GM21381 (cell line): ENCODE measurements at regions not wholly inside any gene's neighbourhood (a gene's known extent, or its start where the extent isn't known, plus 50 kb on each side); places are given as distances from the start of the nearest gene placed in this dataset.
"Not testable (repeated sequence)": the region's sequence is repeated elsewhere in the genome, so short reads cannot be mapped to it uniquely, and the experiment has no call there.

Experiments used
- ATAC-seq: cut with Tn5 transposase; IDR thresholded peaks from one replicate; pipeline ENCODE4 v1.9.1; 2021; ENCODE audit warnings: mild to moderate bottlenecking, moderate library complexity; ENCODE audit not compliant: unreplicated experiment

GRCh38 chr2:139737659-139738058 is 957.5 kb upstream of the NXPH2 start:
- ATAC-seq = no peak

- ATAC-seq = no peak
Measured at GRCh38 chr2:139730197-139730596, 950.0 kb upstream of the NXPH2 start.

DNA sequence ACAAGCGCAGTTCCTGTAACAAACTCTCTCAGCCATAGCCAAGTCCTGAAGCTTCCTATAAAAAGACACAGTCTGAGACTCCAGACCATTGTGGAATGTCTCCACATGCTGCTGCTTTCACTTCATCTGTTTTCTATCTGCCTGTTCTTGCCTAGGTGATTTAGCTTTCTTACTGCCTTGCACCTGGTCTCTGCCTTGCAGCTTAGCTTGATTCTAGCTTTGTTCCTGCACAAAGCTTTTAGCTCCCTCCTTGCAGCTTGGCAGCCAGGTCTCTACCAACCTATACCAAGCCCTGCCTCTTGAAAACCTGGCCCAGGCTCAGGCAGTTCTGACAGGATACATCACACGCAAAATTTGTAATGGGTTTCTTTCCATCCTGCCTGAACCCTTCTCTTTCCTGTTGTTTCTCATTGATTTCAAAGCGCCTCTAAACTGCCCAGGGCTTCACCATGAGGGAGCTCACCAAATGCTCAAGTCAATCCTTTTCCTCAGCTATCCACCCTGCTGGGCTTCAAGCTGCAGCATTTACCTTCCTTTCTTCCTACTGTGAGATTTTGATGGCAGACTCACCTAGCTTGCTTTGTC is 941.3 kb upstream of the NXPH2 start:
- ATAC-seq = no peak

GRCh38 chr2:139720056-139720455 is 939.9 kb upstream of the NXPH2 start:
- no peak for ATAC-seq

DNA sequence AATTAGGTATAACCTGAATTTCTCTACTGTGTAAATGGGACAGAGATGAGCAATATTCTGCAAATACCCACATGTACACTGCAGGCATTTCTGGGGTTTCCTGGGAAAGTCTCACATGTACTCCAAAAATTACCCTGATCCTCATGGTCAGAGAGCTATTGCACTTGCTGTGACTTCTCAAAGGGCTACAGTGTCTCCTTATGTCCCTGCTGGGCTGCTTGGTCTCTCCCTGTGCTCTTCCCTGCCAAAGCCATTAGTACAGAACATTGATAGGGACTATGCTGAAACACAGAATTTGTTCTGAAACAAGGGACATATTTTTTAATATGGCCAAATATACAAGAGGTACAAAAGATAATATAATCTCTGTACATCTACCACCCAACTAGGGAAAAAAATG is 924.4 kb upstream of the NXPH2 start:
- ATAC-seq = no peak

DNA sequence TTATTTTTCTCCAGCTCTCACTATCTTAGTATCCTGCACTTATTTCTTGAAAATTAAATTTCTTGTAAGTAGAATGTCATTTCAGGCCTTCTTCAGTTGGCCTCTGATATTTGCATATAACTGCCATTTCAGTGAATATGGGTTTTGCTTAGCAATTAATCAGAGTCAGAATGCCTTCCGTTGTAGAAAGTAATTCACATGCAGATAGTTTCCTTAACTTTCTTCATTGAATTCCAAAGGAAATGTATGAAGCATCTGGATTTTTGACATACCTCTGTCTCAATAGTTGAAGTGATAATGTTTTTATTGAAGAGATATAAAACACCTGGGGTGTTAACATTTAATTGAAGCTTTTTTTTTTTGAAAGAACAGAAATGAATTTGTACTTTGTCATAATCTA is 914.1 kb upstream of the NXPH2 start:
- no peak for ATAC-seq

DNA sequence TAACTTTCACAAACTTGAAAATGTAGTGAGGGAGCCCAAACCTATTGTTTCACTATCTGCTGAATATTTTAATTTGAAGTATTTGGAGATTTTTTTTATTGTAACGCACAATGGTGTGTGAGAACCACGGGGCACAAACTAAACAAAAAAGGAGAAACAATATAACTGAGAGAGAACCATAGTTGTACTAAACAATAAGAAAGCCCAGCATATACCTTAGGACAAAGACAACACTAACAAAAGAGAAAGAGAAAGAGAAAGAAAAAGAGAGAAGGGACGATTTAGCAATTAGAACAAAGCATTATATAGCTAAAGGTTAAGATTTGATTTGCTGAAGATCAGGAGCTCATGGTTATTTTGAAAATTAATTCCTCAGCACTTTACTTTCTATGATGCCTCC is 906.0 kb upstream of the NXPH2 start:
- ATAC-seq = no peak

DNA sequence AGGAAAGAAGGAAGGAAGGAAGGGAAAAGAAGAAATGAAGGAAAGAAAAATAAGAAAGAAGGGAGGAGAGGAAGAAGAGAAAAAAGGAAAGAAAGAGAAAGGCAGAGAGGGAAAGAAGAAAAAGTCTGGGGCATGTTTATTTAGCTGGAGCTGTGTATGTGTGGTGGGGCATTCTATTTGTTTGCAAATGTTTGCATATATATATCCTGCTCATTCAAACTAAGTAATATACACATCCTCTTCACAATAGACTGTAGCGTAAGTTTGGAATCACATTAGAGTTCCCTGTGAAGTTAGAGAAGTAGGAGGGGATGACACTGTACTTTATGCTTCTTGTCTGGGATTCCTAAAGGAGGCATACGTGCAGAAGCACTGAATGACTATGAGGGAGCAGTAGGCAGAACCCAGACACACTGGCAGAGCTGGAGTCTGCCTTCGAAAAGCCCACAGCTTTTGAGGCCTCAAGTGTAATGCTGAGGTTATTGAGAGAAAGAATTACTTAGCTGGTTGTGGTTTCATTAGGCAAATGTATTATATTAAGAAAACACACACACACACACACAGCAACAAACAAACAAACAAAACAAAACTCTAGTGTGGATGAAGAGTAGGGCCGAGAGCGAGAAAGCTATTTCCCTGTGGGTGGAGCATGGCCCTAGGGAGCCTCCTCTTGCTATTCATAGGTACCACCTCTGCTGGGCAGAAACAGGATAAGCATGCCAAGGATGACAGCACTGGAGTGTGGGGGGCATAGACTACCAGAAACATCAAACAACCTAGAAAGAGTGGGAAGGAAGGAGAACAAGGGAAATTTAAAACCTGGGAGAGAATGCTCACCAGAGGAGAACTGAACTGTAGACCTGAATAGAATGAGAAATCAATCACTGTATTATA is 905.1 kb upstream of the NXPH2 start:
- no peak for ATAC-seq

- no peak for ATAC-seq
Measured at GRCh38 chr2:139684286-139684860, 904.2 kb upstream of the NXPH2 start.

- ATAC-seq = no peak
Measured at GRCh38 chr2:139674577-139674976, 894.4 kb upstream of the NXPH2 start.

DNA sequence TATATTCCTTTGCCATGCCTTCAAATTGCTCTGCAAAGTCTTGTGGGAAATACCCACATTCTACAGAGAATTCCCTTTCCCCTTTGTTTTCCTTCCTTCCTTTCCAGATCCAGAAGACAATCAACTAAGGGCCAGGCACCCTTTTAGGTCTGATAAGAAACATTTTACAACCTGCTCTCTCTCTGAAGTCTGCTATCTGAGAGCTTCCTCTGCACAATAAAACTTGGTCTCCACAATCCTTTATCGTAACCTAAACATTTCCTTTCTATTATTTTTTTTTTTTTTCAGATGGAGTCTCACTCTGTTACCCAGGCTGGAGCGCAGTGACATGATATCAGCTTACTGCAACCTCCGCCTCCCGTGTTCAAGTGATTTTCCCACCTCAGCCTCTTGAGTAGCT is 893.3 kb upstream of the NXPH2 start:
- not testable (repeated sequence) for ATAC-seq

DNA sequence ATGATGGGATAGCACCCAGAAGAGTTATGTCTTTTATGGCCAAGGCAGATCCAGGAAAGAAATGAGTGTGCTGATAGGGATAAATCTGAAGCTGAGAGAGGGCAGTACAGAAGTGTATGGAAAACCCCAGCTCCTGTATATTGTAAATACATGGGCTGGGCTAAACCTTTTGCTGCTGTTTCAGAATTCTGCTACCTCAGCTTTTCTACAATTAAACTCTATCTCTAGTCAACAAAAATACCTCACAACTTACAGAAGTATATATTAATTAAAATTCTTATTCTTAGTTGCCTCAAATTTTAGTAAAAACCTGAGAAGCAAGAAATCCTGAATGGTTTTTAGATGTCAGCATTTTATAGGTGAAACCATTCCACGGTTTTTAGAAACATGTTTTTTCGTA is 889.5 kb upstream of the NXPH2 start:
- ATAC-seq = no peak

GRCh38 chr2:139652385-139652784 is 872.2 kb upstream of the NXPH2 start:
- no peak for ATAC-seq

DNA sequence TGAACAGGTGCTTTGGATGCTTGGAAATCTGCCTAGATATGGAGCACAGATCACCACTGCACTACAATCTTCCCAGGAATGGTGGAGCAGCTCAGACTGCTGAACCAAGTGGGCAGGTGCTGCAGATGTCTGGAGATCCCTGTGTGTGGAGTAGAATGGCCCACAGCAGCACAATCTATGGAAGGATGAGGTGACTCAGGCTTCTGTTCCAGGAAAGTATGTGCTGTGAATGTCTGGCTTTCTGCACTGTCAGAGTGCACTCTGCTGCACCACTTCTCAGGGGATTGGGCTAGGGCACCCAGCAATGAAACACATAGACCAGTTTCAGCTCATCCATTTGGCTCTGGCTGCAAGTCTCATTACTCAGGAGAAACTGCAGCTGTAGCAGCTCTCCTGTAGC is 865.4 kb upstream of the NXPH2 start:
- no peak for ATAC-seq

- no peak for ATAC-seq
Measured at GRCh38 chr2:139643139-139643538, 862.9 kb upstream of the NXPH2 start.

- no peak for ATAC-seq
Measured at GRCh38 chr2:139631966-139632365, 851.8 kb upstream of the NXPH2 start.

DNA sequence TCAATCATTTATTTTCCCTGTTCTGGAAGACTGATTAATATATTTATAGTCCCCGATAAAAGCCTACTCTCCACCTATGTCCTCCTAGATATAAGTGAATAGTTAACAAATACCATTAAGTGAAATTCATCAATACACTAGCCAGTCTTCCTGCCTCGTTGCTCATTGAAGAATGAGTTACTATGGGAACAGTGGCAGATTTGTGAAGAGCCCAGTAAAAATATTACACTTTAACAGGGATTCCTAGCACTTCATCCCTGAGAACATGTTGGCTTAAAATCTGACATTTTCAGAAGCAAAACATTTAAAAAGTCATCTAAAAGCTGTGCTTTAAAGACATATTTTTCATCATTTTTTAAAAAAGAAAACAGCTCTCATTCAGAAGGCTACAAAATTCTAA is 848.7 kb upstream of the NXPH2 start:
- ATAC-seq = no peak

- ATAC-seq = no peak
Measured at GRCh38 chr2:139626128-139626527, 845.9 kb upstream of the NXPH2 start.

DNA sequence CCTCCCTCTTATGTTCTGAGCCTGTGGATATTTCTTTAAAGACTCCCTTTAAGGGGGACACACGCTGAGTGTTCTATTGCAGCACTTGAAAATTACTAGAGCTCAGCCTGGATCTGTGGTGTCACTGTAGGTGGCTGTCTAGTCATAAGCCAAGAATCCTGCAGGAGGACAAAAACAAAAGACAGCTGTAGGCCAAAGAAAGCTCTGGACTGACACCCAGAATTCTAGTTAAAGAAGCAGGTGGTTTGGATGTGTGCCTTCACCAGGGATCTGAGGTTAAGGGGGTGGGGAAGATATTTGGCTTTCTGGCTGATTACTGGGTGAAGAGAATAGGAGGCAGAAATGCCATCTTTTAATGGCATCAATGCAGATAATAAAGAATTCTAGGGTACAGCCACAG is 842.5 kb upstream of the NXPH2 start:
- no peak for ATAC-seq

DNA sequence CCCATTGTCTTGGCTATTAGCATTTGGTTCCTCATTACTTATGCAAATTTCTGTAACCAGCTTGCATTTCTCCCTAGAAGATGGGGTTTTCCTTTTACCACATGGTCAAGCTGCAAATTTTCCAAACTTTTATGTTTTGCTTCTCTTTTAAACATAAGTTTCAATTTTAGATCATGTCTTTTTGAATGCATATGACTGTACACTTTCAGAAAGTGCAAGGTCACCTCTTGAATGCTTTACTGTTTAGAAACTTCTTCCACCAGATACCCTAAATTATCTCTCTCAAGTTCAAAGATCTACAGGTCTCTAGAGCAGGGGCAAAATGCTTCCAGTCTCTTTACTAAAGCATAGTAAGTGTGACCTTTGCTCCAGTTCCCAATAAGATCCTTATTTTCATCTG is 837.6 kb upstream of the NXPH2 start:
- ATAC-seq = no peak

- no peak for ATAC-seq
Measured at GRCh38 chr2:139613264-139613663, 833.1 kb upstream of the NXPH2 start.

GRCh38 chr2:139610512-139610911 is 830.3 kb upstream of the NXPH2 start:
- no peak for ATAC-seq
